ENCODE measurements at regions not wholly inside any gene's neighbourhood (a gene's known extent, or its start where the extent isn't known, plus 50 kb on each side); places are given as distances from the start of the nearest gene placed in this dataset.

GRCh38 chr13:73142071-73142470, 83.3 kb downstream of the KLF5 start:
- H3K27me3 Mint-ChIP-seq, result no peaks in the 10 kb centered on the region
- no peak for TF ChIP-seq CTCF (conservative IDR thresholded peaks at IDR 0.05)
- H3K4me1 Mint-ChIP-seq (ENCODE audit: unreplicated experiment), result peaks cover 32% of the 10 kb centered on the region
- H3K9me3 Mint-ChIP-seq, result peaks cover 14% of the 10 kb centered on the region
- no peaks in the 10 kb centered on the region for H3K36me3 Mint-ChIP-seq
- no peak for DNase-seq (ENCODE audit: extremely low spot score, unreplicated experiment)
- peak overlapping the region; percentile 51 for H3K27ac Mint-ChIP-seq
- H3K4me3 Mint-ChIP-seq, result no peak overlapping the region

GRCh38 chr13:73141292-73141771, 82.5 kb downstream of the KLF5 start:
- no peaks in the 10 kb centered on the region for H3K36me3 Mint-ChIP-seq
- peaks cover 36% of the 10 kb centered on the region for H3K4me1 Mint-ChIP-seq (ENCODE audit: unreplicated experiment)
- peak overlapping the region; percentile 17 for H3K4me3 Mint-ChIP-seq
- TF ChIP-seq CTCF (conservative IDR thresholded peaks at IDR 0.05), result no peak
- peak overlapping the region; percentile 51 for H3K27ac Mint-ChIP-seq
- DNase-seq (ENCODE audit: extremely low spot score, unreplicated experiment), result no peak
- H3K9me3 Mint-ChIP-seq, result peaks cover 10% of the 10 kb centered on the region
- no peaks in the 10 kb centered on the region for H3K27me3 Mint-ChIP-seq

- TF ChIP-seq CTCF (conservative IDR thresholded peaks at IDR 0.05), result no peak
- no peaks in the 10 kb centered on the region for H3K36me3 Mint-ChIP-seq
- H3K9me3 Mint-ChIP-seq, result peaks cover 6% of the 10 kb centered on the region
- H3K4me3 Mint-ChIP-seq, result no peak overlapping the region
- H3K27ac Mint-ChIP-seq, result peak overlapping the region; percentile 51
- no peak for DNase-seq (ENCODE audit: extremely low spot score, unreplicated experiment)
- H3K4me1 Mint-ChIP-seq (ENCODE audit: unreplicated experiment), result peaks cover 36% of the 10 kb centered on the region
- H3K27me3 Mint-ChIP-seq, result no peaks in the 10 kb centered on the region
These were observed 82.0 kb downstream of the KLF5 start for GRCh38 chr13:73140801-73141200.

- H3K27ac Mint-ChIP-seq, result peak overlapping the region; percentile 94
- peaks cover 36% of the 10 kb centered on the region for H3K4me1 Mint-ChIP-seq (ENCODE audit: unreplicated experiment)
- peak overlapping the region; percentile 58 for H3K4me3 Mint-ChIP-seq
- DNase-seq (ENCODE audit: extremely low spot score, unreplicated experiment), result no peak
- peaks cover 4% of the 10 kb centered on the region for H3K36me3 Mint-ChIP-seq
- no peaks in the 10 kb centered on the region for H3K27me3 Mint-ChIP-seq
- no peak for TF ChIP-seq CTCF (conservative IDR thresholded peaks at IDR 0.05)
- H3K9me3 Mint-ChIP-seq, result peaks cover 7% of the 10 kb centered on the region
These were observed 80.1 kb downstream of the KLF5 start for GRCh38 chr13:73138638-73139491.

GRCh38 chr13:73138276-73138637, 79.5 kb downstream of the KLF5 start:
- peaks cover 36% of the 10 kb centered on the region for H3K4me1 Mint-ChIP-seq (ENCODE audit: unreplicated experiment)
- peaks cover 8% of the 10 kb centered on the region for H3K36me3 Mint-ChIP-seq
- no peak for TF ChIP-seq CTCF (conservative IDR thresholded peaks at IDR 0.05)
- peak overlapping the region; percentile 94 for H3K27ac Mint-ChIP-seq
- DNase-seq (ENCODE audit: extremely low spot score, unreplicated experiment), result no peak
- H3K9me3 Mint-ChIP-seq, result peaks cover 12% of the 10 kb centered on the region
- no peaks in the 10 kb centered on the region for H3K27me3 Mint-ChIP-seq
- H3K4me3 Mint-ChIP-seq, result peak overlapping the region; percentile 14

Measured in type B pancreatic cell (in vitro differentiated cells).